ENCODE measurements at regions not wholly inside any gene's neighbourhood (a gene's known extent, or its start where the extent isn't known, plus 50 kb on each side); places are given as distances from the start of the nearest gene placed in this dataset.

DNA sequence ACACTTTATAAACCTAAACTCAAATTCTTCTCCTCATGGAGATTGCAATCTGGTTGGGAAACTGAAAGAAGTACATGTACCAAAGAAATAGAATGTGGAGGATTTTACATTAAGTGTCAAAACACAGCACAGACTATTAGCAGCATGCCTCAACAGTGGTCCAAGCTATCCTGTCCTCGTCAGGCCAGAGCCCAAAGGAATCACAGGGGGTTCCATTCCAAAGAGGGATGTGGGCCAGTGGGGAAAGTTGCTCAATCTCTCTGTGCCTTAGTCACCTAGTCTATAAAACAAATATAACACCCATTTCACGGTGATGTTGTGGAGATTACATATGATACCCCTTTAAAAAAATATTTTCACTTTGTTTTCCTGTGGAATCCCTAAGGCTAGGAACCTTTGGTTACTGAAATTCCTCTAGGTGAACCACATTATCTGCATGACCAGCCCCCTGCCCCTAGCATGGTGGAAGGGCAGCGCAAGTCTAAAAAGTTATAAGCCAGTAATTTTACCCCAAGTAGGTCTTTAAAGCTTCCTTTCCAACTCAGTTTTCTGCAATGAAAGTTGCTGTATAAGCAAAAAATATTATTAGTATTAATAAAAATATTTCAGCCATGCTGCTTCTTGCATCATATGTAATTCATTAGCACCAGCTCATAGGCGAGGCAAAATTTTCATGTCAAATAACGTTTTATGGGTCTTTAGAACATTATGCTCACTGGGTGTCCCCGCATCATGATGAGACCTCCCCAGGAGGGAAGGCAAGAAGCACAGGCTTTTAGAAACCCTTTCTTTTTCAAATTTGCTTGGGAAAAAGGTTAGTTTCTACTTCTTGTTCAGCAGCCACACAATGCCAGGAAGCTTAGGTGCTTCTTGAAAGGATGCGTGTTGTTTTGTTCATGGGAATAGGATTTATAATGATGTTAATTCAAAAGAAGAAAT, 548.8 kb upstream of the PKN2 start:
- no peak for DNase-seq (ENCODE audit: low spot score)
- TF ChIP-seq, protein P1, sequence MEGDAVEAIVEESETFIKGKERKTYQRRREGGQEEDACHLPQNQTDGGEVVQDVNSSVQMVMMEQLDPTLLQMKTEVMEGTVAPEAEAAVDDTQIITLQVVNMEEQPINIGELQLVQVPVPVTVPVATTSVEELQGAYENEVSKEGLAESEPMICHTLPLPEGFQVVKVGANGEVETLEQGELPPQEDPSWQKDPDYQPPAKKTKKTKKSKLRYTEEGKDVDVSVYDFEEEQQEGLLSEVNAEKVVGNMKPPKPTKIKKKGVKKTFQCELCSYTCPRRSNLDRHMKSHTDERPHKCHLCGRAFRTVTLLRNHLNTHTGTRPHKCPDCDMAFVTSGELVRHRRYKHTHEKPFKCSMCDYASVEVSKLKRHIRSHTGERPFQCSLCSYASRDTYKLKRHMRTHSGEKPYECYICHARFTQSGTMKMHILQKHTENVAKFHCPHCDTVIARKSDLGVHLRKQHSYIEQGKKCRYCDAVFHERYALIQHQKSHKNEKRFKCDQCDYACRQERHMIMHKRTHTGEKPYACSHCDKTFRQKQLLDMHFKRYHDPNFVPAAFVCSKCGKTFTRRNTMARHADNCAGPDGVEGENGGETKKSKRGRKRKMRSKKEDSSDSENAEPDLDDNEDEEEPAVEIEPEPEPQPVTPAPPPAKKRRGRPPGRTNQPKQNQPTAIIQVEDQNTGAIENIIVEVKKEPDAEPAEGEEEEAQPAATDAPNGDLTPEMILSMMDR (IDR thresholded peaks at IDR 0.05; ENCODE audit: poor library complexity, severe bottlenecking), result no peak
- H3K27ac ChIP-seq (ENCODE audit: poor library complexity, severe bottlenecking), result no peak overlapping the region
- no peaks in the 10 kb centered on the region for H3K9me3 ChIP-seq (ENCODE audit: severe bottlenecking)
- H3K4me3 ChIP-seq (ENCODE audit: severe bottlenecking), result no peak overlapping the region
- no peak for ATAC-seq (ENCODE audit: low read depth)
- H3K4me1 ChIP-seq (ENCODE audit: insufficient read depth, poor library complexity, severe bottlenecking), result no peaks in the 10 kb centered on the region
- no peaks in the 10 kb centered on the region for H3K36me3 ChIP-seq (ENCODE audit: low read depth)
- H3K27me3 ChIP-seq (ENCODE audit: insufficient read depth, poor library complexity, severe bottlenecking), result no peaks in the 10 kb centered on the region

DNA sequence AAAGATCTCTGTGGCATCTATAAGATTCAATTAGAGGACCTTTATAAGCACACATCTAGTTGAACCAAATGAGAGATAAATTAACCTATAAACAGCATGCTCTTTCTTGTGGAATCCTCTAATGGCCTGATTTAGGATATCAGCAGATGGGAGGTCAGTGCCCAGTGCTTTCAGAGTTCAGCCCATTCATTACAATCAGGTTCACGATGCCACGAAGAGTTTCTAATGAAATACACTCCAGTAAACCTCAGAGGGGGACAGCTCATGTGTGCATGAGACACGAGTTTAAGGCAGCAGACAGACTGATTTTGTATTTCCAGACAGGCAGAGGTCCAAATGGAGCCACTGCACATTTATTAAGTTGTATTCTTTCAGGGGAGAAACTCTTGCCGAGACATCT, 544.4 kb upstream of the PKN2 start:
- Histone ChIP-seq H3K9me3 (ENCODE audit: severe bottlenecking) (no peaks in the 10 kb centered on the region), H3K27me3 (ENCODE audit: insufficient read depth, poor library complexity, severe bottlenecking) (no peaks in the 10 kb centered on the region), H3K4me3 (ENCODE audit: severe bottlenecking) (no peak overlapping the region), H3K36me3 (ENCODE audit: low read depth) (no peaks in the 10 kb centered on the region), H3K4me1 (ENCODE audit: insufficient read depth, poor library complexity, severe bottlenecking) (no peaks in the 10 kb centered on the region), H3K27ac (ENCODE audit: poor library complexity, severe bottlenecking) (no peak overlapping the region)
- ATAC-seq (ENCODE audit: low read depth) (no peak), DNase-seq (ENCODE audit: low spot score) (no peak)
- TF ChIP-seq, protein P1 (IDR thresholded peaks at IDR 0.05; ENCODE audit: poor library complexity, severe bottlenecking), result no peak

DNA sequence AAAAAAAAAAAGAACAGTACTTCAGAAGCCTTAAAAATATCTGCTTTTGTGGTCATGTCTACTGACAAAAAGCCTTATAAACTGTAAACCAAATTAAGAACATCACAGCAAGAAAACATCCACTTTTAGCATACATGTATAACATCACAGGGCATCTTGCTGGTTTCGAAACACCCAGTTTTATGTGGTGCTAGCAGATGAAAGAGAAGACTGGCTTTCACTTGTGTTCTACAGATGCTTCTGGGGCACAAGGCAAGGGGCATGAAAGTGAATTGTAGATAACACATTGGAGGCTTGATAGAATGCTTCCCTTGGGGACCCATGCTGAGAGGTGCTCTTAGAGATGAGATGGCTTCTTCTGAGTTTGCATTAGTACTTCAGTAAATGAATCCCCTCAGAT, 543.7 kb upstream of the PKN2 start:
- DNase-seq (ENCODE audit: low spot score) (no peak), ATAC-seq (ENCODE audit: low read depth) (no peak)
- no peaks in the 10 kb centered on the region for H3K27me3 ChIP-seq (ENCODE audit: insufficient read depth, poor library complexity, severe bottlenecking)
- H3K36me3 ChIP-seq (ENCODE audit: low read depth), result no peaks in the 10 kb centered on the region
- no peaks in the 10 kb centered on the region for H3K4me1 ChIP-seq (ENCODE audit: insufficient read depth, poor library complexity, severe bottlenecking)
- H3K4me3 ChIP-seq (ENCODE audit: severe bottlenecking), result no peak overlapping the region
- no peaks in the 10 kb centered on the region for H3K9me3 ChIP-seq (ENCODE audit: severe bottlenecking)
- TF ChIP-seq, protein P1 (IDR thresholded peaks at IDR 0.05; ENCODE audit: poor library complexity, severe bottlenecking), result no peak
- no peak overlapping the region for H3K27ac ChIP-seq (ENCODE audit: poor library complexity, severe bottlenecking)

DNA sequence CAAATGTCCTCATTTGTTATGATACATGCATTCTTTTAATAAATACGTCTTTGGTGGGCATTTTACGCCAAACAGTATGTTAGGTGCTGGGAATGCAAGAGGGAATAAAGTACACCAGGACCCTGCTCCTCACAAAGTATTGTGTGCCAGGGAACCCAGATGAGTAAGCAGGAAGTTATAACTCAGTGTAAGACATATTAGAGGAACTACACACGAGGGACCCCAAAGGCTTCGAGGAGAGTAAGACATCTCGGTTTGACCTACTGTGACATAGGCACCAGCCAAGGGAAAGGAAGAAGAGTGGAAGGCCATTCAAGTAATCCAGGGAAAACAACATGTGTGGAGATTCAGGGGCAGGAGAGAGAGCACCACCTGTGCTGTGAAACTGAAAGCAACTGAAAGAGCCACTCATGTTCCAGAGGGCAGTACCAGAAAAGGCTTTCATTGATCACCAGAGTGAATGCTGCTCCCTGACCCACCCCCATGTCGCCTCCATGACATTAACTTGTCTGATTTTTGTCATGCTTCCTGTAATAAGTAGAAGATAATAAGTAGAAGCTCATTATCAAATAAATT, 542.5 kb upstream of the PKN2 start:
- DNase-seq (ENCODE audit: low spot score), result no peak
- H3K27me3 ChIP-seq (ENCODE audit: insufficient read depth, poor library complexity, severe bottlenecking), result no peaks in the 10 kb centered on the region
- no peak overlapping the region for H3K4me3 ChIP-seq (ENCODE audit: severe bottlenecking)
- TF ChIP-seq, protein P1 (IDR thresholded peaks at IDR 0.05; ENCODE audit: poor library complexity, severe bottlenecking), result no peak
- H3K27ac ChIP-seq (ENCODE audit: poor library complexity, severe bottlenecking), result no peak overlapping the region
- H3K9me3 ChIP-seq (ENCODE audit: severe bottlenecking), result no peaks in the 10 kb centered on the region
- peak; percentile 29; the same call in 1 of the 3 replicates for ATAC-seq (ENCODE audit: low read depth)
- H3K4me1 ChIP-seq (ENCODE audit: insufficient read depth, poor library complexity, severe bottlenecking), result no peaks in the 10 kb centered on the region
- no peaks in the 10 kb centered on the region for H3K36me3 ChIP-seq (ENCODE audit: low read depth)

DNA sequence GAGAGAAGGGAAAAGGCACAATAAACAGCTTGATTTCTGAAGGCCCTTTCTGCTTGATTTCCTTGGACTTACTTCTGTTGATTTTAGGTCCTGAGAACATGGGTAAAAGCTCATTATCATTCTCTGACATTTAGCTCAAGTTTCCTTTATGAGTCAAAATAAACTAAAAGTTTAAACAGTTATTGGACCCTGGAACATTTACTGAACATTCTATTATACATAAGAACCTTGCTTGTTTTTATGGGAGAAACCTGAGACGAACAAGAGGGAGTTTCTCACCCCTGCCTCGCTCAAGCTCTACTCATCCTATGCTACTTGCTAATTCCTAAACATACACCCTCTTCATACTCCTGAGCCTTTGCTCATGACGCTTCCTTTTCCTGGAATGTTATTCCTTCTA, 538.3 kb upstream of the PKN2 start:
- Histone ChIP-seq H3K36me3 (ENCODE audit: low read depth) (no peaks in the 10 kb centered on the region), H3K4me3 (ENCODE audit: severe bottlenecking) (no peak overlapping the region), H3K9me3 (ENCODE audit: severe bottlenecking) (no peaks in the 10 kb centered on the region), H3K27me3 (ENCODE audit: insufficient read depth, poor library complexity, severe bottlenecking) (no peaks in the 10 kb centered on the region), H3K4me1 (ENCODE audit: insufficient read depth, poor library complexity, severe bottlenecking) (no peaks in the 10 kb centered on the region), H3K27ac (ENCODE audit: poor library complexity, severe bottlenecking) (no peak overlapping the region)
- TF ChIP-seq, protein P1 (IDR thresholded peaks at IDR 0.05; ENCODE audit: poor library complexity, severe bottlenecking), result no peak
- no peak for ATAC-seq (ENCODE audit: low read depth)
- DNase-seq (ENCODE audit: low spot score), result no peak

Measured in RWPE2 (cell line).